ENCODE measurements at regions not wholly inside any gene's neighbourhood (a gene's known extent, or its start where the extent isn't known, plus 50 kb on each side); places are given as distances from the start of the nearest gene placed in this dataset.

- Mint-ChIP-seq H3K4me1 (no peaks in the 10 kb centered on the region), H3K27me3 (no peaks in the 10 kb centered on the region), H3K9me3 (no peaks in the 10 kb centered on the region), H3K4me3 (no peak overlapping the region), H3K27ac (no peak overlapping the region)
- ATAC-seq: no peak
- DNase-seq: no peak
Observed at GRCh38 chr5:103612545-103612944, 50.0 kb upstream of the NUDT12 start.

Measured in stimulated activated naive CD8-positive, alpha-beta T cell treated with anti-CD3 and anti-CD28 coated beads, Interleukin-15, amount 100 ng/mL, for 72 hours (primary cell).